Tibial nerve (tissue), 3 donors: ENCODE measurements at regions not wholly inside any gene's neighbourhood (a gene's known extent, or its start where the extent isn't known, plus 50 kb on each side); places are given as distances from the start of the nearest gene placed in this dataset.

Experiments used
- EP300 ChIP-seq, 2 donors: sonication (generic); formaldehyde crosslinking; IDR thresholded peaks; one replicate each; pipeline ENCODE4 v1.6.1; 2017; ENCODE audit warnings: antibody characterized with exemption in 2 of 2, mild to moderate bottlenecking in 1 of 2
- POLR2A ChIP-seq, 2 donors: fragments of 450-650 bp; IDR thresholded peaks; one replicate each; pipeline ENCODE4 v1.6.1; 2017; ENCODE audit warnings: antibody characterized with exemption in 2 of 2, mild to moderate bottlenecking in 2 of 2, moderate library complexity in 2 of 2

DNA sequence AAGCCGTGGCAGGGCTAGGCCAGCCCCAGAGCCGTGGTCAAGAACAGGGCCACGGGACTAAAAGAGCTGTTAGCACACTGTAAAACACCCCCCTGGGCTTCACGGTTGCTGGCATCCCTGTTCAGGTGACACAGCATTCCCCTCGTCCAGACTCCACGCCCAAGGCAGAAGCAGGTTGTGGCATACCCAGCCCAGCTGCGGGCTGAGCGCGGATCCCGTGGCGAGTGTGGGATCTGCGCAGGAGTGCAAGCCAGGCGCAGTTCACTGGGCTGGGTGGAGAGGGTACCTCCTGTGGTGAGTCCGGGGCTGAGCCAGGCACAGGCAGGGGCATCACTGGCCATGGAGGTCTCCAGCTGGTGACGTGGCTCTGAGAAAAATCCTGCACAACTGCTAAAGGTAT, 199.1 kb downstream of the FZD1 start:
- TF ChIP-seq POLR2A (IDR thresholded peaks at IDR 0.05) (no peak), EP300 (IDR thresholded peaks at IDR 0.05) (no peak)
